ENCODE measurements at regions not wholly inside any gene's neighbourhood (a gene's known extent, or its start where the extent isn't known, plus 50 kb on each side); places are given as distances from the start of the nearest gene placed in this dataset.

DNA sequence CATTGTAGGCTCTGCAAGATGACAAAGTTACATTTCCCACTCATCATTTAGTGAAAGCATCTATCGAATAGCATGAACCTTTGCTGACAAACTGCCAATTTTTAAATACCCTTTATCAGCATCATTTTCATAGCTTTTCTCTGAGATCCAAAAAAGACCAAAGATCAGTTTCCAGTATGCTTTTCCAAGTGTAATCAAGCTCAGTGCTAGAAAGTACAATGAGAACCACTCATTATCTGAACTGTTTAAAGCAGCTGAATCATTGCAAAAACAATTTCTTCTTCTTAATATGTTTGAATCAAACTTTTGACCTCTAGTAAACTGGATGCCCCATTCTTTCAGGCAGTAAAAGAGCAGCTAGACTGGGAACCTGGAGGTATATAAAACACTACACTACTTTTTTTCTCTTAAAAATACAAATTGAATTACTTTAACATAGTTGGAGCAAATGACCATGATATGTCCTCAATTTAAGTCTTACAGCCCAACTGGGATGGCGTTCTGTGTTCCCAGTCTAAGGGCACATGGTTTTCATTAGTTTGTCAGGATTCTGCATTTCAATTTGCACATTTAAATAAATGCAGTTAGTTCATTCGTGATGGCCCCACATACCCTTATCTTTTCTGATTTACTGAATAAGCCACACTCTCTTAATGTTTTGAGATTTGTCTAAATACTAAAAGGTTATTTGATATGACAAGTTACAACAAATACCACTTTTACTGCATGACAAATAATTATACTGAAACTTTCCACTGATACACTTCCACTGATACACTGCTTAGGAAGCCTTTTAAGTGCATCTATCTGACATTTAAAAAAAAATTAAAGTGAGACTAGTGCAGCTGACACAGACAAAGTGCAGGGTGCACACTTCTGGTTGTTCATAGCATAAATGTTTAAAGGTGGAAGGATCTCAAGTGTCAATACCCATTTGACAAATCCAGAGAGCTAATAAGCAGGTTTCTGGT lies 146.0 kb upstream of the FRMD4B start:
- FAIRE-seq = no peak

GRCh38 chr3:69530554-69530953 lies 144.7 kb upstream of the FRMD4B start:
- no peak for FAIRE-seq

DNA sequence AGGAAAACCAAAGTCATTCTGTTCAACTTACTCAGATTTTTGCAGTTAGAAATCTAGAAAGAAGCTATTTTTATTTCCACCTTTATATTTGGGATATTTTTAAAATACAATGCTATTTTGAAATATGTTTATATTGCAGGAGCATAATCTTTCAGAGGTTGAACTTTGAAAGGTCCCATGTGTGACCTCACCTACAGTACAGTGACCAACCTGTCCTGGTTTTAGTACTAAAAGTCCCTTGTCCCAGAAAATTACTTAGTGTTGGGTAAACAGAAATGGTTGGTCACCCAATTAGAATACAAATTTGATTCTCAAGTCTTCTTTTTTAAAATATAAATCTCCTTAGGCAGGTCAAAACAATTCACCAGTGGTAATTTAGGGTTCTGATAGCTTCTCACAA lies 141.6 kb upstream of the FRMD4B start:
- no peak for FAIRE-seq

- no peak for FAIRE-seq
These were observed 138.9 kb upstream of the FRMD4B start for GRCh38 chr3:69524816-69525215.

GRCh38 chr3:69521286-69521685 lies 135.4 kb upstream of the FRMD4B start:
- FAIRE-seq = no peak

DNA sequence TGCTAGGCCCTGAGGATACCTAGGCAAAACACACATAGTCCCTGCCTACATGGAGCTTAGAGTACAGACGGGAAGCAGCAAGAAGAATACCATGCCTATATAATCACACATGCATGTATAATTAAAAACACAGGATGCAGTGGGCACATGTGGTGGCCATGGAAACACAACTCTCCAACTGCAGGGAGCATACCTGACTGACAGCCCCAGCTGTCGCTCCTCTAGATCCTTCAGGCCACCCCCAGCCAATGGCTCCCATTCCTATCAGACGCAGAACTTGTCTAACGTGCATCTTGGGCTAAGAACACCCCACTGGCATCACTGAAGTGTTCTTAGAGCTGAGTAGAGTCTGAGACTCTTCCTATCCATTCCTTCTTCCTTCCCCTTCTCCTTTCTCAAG lies 125.5 kb upstream of the FRMD4B start:
- no peak for FAIRE-seq

DNA sequence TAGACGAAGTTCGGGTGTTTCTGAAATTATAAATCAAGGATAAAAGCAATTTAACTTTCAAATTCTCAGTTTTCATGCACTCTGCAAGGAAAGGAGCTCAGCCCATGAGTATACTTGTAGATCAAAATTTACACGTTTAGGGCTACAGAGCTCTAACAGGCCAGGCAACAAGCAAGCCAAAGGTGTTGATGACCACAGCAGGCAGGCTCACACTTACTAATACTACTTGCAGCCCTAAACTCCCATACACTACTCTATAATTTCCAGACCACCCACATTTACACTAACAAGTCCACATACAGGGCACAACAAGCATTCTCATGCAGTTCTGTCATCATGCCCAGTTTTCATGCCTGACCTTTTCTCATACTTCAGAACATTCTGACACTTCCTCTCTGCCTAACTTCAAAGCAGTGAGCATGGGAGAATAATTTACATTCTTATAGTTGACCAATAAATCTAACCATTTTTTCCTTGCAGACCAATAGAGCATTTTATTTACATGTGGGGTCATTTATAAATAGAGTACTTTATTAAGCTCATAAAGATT lies 124.7 kb upstream of the FRMD4B start:
- no peak for FAIRE-seq

GRCh38 chr3:69509288-69509687 lies 123.4 kb upstream of the FRMD4B start:
- FAIRE-seq = no peak

- FAIRE-seq = no peak
These were observed 120.0 kb upstream of the FRMD4B start for GRCh38 chr3:69505770-69506407.

DNA sequence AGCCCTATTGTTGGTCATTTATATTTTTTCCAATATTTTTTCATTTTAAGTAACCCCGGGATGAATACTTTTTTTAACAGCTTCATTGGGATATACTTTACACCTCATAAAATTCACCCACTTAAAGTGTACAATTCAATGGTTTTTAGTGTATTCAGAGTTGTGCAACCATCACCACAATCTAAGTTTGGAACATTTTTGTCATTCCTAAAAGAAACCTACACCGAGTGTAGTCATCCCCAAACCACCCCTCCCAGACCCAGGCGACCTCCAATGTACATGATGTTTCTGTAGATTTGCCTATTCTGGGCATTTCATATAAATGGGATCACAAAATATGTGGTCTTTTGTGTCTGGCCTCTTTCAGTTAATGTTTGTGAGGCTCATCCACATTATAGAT lies 118.3 kb upstream of the FRMD4B start:
- no peak for FAIRE-seq

- FAIRE-seq = no peak
These were observed 114.7 kb upstream of the FRMD4B start for GRCh38 chr3:69500604-69501003.

DNA sequence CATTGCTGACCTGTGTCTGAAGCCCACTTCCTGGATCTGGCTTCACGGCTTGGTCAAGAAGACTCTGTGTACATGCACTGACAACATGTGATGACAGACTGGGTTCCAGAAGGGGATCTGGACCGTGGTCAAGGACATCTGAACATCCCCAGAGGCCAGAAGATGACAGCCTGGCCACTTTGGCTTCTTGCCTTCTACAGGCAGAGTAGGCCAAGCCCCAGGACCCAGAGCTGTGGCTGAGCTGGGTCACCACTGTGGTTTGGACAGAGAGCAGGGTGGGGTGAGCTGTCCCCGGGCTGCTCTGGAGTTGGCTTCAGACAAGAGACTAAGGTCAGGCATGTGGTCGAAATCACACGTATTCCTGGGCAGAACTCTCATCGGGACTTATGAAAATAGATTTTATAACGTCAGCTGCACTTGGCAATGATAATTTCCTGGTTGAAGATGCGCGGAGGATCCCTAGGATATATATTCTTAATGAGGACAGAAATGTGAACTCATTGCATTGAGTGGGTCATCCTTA lies 114.1 kb upstream of the FRMD4B start:
- FAIRE-seq = no peak

GRCh38 chr3:69499422-69499821 lies 113.5 kb upstream of the FRMD4B start:
- FAIRE-seq = no peak

DNA sequence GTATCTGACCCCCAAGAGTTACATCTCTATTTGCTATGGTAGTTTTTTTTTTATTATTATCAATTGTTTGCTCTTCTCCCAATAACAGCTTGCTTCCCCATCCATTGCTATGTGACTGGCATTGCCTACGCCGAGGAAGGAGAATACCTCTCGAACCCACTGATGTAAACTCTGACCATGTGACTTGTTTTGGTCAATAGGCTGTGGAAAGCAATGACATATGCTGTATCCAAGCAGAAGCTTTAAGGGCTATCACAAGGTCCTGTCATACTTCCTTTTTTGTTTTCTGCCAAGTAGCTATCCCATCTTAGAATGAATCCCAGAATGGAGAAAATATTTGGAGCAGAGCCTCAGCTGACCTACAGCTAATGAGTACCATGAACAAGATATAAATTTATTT lies 111.0 kb upstream of the FRMD4B start:
- FAIRE-seq = no peak

- FAIRE-seq = no peak
These were observed 108.3 kb upstream of the FRMD4B start for GRCh38 chr3:69494185-69494584.

GRCh38 chr3:69493157-69493556 lies 107.3 kb upstream of the FRMD4B start:
- no peak for FAIRE-seq

DNA sequence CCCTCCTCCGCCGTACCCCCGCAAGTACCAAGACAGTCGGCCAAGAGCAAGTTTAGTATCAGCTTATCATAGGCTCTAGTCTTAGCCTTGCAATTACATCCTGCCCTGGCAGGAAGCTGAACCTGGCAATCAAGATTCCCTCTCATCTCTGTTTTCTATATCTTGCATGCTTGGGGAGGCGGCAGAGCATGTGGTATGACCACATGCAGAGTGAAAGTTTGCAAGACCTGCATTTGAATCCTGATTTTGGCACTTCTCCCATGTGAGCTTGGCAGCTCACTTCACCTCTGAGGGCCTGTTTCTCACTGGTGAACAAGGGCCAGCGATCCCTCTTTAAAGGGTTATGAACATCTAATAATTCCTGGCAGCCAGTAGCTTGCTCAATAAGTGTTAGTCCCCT lies 106.1 kb upstream of the FRMD4B start:
- FAIRE-seq = no peak

- no peak for FAIRE-seq
These were observed 105.1 kb upstream of the FRMD4B start for GRCh38 chr3:69490971-69491370.

- no peak for FAIRE-seq
These were observed 104.3 kb upstream of the FRMD4B start for GRCh38 chr3:69490235-69490634.

DNA sequence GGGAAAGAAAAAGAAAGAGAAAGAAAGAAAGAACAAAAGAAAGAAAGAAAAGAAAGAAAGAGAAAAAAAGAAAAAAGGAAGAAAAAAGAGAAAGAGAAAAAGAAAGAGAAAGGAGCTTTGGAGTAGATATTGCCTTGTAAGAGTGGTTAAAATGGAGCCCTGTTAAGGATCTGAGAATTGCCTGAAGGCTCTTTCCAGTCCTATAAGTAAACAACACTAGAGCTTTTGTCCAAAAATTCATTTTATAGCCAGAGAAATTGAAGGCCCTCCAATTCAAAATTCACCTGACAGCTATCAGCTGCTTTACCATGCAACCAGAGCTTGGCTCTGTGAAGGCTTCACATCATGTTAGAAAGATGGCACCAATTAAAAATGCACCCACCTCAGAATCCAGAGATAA lies 102.1 kb upstream of the FRMD4B start:
- FAIRE-seq = no peak

GRCh38 chr3:69485489-69485888 lies 99.6 kb upstream of the FRMD4B start:
- FAIRE-seq = no peak

- FAIRE-seq = no peak
These were observed 98.9 kb upstream of the FRMD4B start for GRCh38 chr3:69484507-69485393.

GRCh38 chr3:69483449-69483848 lies 97.6 kb upstream of the FRMD4B start:
- FAIRE-seq = no peak

Data from A204.1 (cell line).